RKO (cell line): ENCODE measurements at regions not wholly inside any gene's neighbourhood (a gene's known extent, or its start where the extent isn't known, plus 50 kb on each side); places are given as distances from the start of the nearest gene placed in this dataset.

Source experiments
- DNase-seq: peaks from one replicate; pipeline ENCODE4 v3.0.0-alpha.2; 2016; ENCODE audit warnings: low spot score

GRCh38 chr1:219801156-219801820 lies 127.1 kb downstream of the SLC30A10 start:
- DNase-seq = no peak

- DNase-seq = peak; percentile 76
These were observed 129.9 kb downstream of the SLC30A10 start for GRCh38 chr1:219798283-219799030.

DNA sequence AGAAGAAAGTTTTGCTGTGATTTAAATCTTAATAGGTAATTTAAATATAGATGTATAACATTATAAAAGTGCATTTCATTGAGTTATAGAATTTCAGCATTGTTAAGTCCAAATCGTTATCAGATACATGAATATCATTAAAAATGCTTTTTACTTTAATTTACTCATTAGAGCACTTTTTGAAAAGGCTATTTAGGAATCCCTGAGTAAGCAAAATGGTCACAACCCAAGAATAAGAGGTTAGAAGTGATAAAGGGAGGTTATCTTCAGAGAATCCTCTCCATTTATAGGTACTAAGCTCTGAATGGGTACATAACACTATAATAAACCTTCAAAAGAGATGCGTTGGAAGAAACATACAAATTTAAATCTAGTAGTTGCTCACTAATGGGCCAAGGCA lies 130.7 kb downstream of the SLC30A10 start:
- DNase-seq = no peak

DNA sequence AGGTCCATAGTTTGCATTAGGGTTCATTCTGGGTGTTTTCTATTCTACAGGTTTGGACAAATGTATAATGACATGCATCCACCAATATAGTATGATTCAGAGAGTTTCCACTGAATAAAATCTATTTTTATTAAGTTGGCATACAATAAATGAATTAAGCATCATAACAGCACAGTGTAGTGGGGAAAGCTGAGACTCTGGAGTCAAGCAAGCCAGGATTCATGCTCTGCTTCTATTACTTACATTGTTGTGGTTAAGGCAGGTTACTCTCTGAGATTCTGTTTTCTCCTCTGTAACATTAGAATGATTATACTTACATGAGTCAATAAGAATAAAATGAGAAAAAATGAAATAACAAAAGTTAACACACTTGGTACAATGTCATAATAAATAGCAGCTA lies 131.3 kb downstream of the SLC30A10 start:
- DNase-seq = no peak

- no peak for DNase-seq
These were observed 132.9 kb downstream of the SLC30A10 start for GRCh38 chr1:219795363-219795917.

- DNase-seq = no peak
These were observed 134.1 kb downstream of the SLC30A10 start for GRCh38 chr1:219794085-219794743.

DNA sequence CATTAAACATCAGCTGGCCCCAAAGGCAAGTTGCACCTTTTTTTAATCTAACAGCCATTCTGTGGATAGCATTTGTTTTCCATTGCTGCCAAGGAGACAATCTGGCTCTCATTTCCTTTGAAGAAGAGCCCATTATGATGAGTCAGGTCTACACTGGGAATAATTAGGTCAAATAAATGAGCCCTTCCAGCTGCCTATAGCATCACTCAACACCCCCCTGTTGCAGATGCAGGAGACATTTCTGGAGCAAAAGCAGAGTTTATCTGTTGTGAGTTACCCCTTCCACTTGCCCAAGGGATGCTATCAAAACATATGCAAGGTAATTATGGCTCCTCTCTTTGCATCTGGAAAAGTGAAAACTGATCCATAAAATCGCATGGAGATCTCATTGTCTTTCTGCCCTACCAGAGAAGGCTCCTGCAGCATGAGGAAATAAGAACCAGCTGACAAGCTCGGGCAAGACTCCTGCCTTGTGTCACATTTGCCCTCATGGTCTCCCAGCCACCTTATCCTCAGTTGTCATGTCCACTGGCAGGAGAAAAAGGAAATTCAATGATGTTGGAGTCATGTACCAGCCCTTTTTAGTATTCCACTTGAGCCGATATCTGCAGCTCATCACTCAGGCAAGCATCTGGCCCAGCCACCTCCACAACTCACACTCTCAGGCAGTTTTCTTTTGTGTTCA lies 135.9 kb downstream of the SLC30A10 start:
- no peak for DNase-seq

- DNase-seq = no peak
These were observed 136.6 kb downstream of the SLC30A10 start for GRCh38 chr1:219791766-219792165.

- no peak for DNase-seq
These were observed 137.3 kb downstream of the SLC30A10 start for GRCh38 chr1:219790834-219791615.

- DNase-seq = no peak
These were observed 139.7 kb downstream of the SLC30A10 start for GRCh38 chr1:219788700-219789099.

DNA sequence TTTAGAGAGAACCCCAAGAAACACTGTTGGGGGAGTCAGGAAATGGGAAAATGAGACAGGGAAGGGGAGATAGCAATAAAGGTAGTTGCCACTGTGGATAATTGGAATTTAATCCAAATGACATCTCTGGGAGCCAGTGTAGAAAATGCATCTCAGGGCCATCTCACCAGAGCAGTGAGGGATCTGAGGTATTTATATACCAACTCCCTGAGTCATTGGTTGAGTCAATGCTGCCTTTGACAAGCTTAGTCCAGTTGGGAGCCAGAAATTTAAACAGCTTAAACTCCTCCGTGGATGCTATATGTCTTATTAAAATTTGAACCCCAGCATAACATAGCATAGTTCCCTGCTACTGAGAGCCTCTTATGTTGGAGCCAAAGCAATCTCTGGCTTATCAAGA lies 140.3 kb downstream of the SLC30A10 start:
- DNase-seq = no peak

GRCh38 chr1:219784660-219785381 lies 143.5 kb downstream of the SLC30A10 start:
- DNase-seq = no peak

DNA sequence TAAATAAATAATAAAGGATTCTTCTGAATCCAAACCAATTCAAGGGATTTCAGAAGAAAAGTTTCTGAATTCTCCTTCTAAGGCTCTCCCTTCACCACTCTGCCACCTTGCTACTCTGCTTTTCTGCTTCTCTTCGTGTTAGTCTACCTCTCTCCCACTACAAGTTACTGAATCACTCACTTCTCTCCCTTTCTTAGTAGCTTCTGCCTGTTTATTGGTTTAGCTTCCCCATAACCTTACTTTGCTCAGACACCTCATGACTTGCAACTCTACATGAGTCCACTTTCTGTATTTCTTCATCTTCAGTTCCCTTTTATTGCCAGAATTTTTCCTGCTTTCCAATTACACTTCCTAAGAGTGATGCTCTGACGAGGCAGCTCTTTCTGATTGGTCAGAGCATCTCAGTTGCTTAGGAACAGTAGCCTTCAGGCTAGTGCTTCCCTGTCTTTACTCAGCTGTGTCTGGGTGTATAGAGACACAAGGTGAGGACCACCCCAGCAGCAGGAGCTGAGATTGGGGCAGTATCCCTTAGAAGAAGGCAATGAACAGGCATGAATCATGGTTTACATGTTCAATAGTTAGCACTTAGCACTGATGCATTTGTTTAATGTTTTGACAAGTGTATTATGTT lies 144.6 kb downstream of the SLC30A10 start:
- DNase-seq = no peak

DNA sequence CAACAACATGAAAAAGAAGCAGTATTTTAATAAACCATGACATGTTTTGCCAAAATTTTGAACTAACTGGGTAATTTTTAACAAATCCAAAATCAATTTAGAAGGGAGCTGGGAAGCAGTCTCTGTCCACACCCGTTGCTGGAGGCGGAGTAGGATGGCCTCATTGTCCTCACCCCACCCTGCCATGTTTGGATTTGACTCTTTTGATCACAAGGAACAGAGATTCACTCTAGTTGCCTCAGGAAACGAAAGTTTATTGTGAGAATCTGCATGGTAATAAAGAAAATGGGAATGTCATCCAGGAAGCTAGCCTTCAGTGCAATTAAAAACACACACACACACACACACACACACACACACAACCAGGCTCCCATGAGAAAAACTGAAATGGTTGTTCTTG lies 145.4 kb downstream of the SLC30A10 start:
- no peak for DNase-seq

- no peak for DNase-seq
These were observed 146.0 kb downstream of the SLC30A10 start for GRCh38 chr1:219782311-219782710.

- no peak for DNase-seq
These were observed 146.9 kb downstream of the SLC30A10 start for GRCh38 chr1:219781491-219781890.

DNA sequence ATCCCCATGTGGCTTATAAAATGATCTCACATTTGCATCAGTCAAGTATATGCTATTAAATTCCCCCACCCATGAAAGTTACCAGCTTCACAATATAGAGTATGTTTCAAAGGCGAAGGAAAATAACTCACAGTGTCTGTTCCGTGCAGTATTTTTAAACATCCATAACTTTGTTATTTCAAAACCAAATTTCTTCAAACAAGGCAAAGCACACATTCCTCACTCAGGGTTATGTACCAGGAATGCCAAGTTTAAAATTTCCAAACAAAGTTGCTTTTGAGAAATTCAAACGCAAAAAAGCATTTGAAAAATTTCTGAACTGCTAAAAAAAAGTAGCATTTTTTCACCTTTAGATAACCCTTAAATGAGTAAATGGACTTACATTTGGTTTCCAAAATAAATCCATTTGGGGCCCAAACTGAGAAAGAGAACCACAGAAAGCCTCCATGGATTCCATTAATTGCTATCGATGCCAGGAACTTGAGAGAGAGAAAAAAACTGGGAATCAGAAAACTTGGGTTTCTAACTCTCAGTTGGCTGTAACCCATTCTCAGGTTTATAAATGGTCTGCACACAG lies 149.5 kb downstream of the SLC30A10 start:
- DNase-seq = no peak

GRCh38 chr1:219778110-219778509 lies 150.2 kb downstream of the SLC30A10 start:
- DNase-seq = no peak

DNA sequence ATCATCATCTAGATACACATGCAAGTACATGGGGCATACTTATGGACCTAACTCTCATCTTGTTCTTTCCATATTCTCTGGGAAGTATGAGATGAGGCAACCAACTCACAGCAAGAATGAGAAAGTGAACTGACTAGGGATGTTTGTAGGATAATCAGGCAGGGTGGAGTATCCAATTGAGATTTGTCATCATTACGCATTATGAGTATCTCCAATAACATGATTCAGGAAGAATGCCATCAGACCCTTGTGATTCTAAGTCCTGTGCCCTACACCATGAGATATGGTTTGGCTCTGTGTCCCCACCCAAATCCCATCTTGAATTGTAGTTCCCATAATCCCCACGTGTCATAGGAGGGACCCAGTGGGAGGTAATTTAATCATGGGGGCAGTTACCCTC lies 154.0 kb downstream of the SLC30A10 start:
- DNase-seq = no peak

- DNase-seq = no peak
These were observed 154.6 kb downstream of the SLC30A10 start for GRCh38 chr1:219773775-219774174.
